BLaER1 (cell line): ENCODE measurements at regions not wholly inside any gene's neighbourhood (a gene's known extent, or its start where the extent isn't known, plus 50 kb on each side); places are given as distances from the start of the nearest gene placed in this dataset.

Source experiments
- H3K27ac ChIP-seq: shearing (Covaris generic); formaldehyde crosslinking; 2 replicates; pipeline ENCODE4 v1.8.1; 2022
- H3K27me3 ChIP-seq: shearing (Covaris generic); formaldehyde crosslinking; 2 replicates; pipeline ENCODE4 v1.8.1; 2022
- H3K36me3 ChIP-seq: shearing (Covaris generic); formaldehyde crosslinking; 2 replicates; pipeline ENCODE4 v1.8.1; 2022
- H3K4me1 ChIP-seq: shearing (Covaris generic); formaldehyde crosslinking; 2 replicates; pipeline ENCODE4 v1.8.1; 2022
- H3K4me2 ChIP-seq: shearing (Covaris generic); formaldehyde crosslinking; 2 replicates; pipeline ENCODE4 v1.8.1; 2022
- H3K4me3 ChIP-seq: shearing (Covaris generic); formaldehyde crosslinking; 2 replicates; pipeline ENCODE4 v1.8.1; 2022
- H3K9ac ChIP-seq: shearing (Covaris generic); formaldehyde crosslinking; 2 replicates; pipeline ENCODE4 v1.8.1; 2022
- H3K9me3 ChIP-seq: shearing (Covaris generic); formaldehyde crosslinking; 2 replicates; pipeline ENCODE4 v1.8.1; 2022
- H4K20me1 ChIP-seq: shearing (Covaris generic); formaldehyde crosslinking; 2 replicates; pipeline ENCODE4 v1.8.1; 2022
- Cebpa-rat ChIP-seq: shearing (Covaris generic); IDR thresholded peaks from 2 replicates; pipeline ENCODE4 v1.8.1; 2022

GRCh38 chr1:82722608-82723007 is 921.9 kb downstream of the ADGRL2 start:
- Histone ChIP-seq H3K4me2 (no peak overlapping the region), H4K20me1 (no peaks in the 10 kb centered on the region), H3K27ac (no peak overlapping the region), H3K4me3 (no peak overlapping the region), H3K27me3 (no peaks in the 10 kb centered on the region), H3K9me3 (peaks cover 6% of the 10 kb centered on the region; the same call in 1 of the 2 replicates), H3K36me3 (no peaks in the 10 kb centered on the region), H3K9ac (no peak overlapping the region), H3K4me1 (no peaks in the 10 kb centered on the region)
- no peak for TF ChIP-seq Cebpa-rat

DNA sequence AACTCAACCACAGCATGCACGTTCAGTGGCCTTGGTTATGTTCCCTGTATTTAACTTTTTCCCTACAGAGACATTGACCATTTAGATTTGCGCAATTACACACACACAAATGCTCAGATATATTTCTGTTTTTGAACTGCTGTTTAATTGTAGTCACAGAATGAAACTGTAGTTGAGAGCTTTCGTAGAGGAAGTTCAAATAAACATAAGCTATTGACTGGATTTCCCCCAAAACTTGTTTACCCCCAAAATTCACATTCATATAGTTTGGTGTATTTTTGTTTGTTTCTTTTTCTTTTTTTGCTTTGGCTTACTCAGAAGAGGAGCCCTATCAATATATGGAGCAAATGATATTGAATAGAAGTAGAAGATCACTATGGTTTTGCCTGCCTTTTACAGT is 921.0 kb downstream of the ADGRL2 start:
- H3K9me3 ChIP-seq: peaks cover 6% of the 10 kb centered on the region; the same call in 1 of the 2 replicates
- no peak overlapping the region for H3K27ac ChIP-seq
- H3K36me3 ChIP-seq: no peaks in the 10 kb centered on the region
- H3K9ac ChIP-seq: no peak overlapping the region
- H4K20me1 ChIP-seq: no peaks in the 10 kb centered on the region
- TF ChIP-seq Cebpa-rat: no peak
- H3K4me3 ChIP-seq: no peak overlapping the region
- H3K27me3 ChIP-seq: no peaks in the 10 kb centered on the region
- no peaks in the 10 kb centered on the region for H3K4me1 ChIP-seq
- no peak overlapping the region for H3K4me2 ChIP-seq

DNA sequence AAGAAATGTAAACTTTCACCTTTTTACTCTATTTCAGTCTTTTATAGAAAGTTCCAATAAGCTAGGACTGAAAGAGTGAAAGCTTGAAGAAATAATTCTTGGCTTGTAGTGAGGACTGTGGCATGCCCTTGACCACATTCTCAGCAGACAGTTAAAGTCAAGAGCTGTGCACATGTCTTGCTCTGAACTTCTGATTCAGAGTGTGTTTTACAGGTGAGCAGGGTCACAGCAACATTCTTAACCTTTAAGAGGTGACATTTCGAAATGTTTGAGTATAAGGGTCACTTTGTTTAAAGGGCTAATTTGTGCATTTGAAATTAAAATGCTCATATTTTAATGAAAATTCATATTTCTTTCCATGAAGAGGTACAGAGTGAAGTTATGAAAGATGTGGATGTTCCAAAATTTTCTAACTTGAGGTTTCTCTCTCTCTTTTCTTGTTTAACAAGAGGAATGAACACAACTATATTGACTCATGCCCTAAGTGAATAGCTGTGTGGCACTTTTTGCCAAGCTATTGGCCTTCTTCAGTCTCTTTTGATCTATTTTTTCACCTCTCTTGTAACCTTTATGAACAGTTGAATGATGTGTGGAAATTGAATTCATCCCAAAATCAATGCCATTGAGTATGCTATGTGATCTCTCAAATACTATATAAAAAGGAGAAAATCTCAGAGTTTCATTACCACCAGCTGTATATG is 918.1 kb downstream of the ADGRL2 start:
- no peaks in the 10 kb centered on the region for H4K20me1 ChIP-seq
- H3K36me3 ChIP-seq: no peaks in the 10 kb centered on the region
- H3K4me3 ChIP-seq: no peak overlapping the region
- TF ChIP-seq Cebpa-rat: no peak
- no peaks in the 10 kb centered on the region for H3K27me3 ChIP-seq
- no peaks in the 10 kb centered on the region for H3K4me1 ChIP-seq
- H3K9ac ChIP-seq: no peak overlapping the region
- no peak overlapping the region for H3K27ac ChIP-seq
- H3K4me2 ChIP-seq: no peak overlapping the region
- peaks cover 6% of the 10 kb centered on the region; the same call in 1 of the 2 replicates for H3K9me3 ChIP-seq

GRCh38 chr1:82710091-82710490 is 909.4 kb downstream of the ADGRL2 start:
- no peaks in the 10 kb centered on the region for H4K20me1 ChIP-seq
- no peaks in the 10 kb centered on the region for H3K9me3 ChIP-seq
- no peak overlapping the region for H3K9ac ChIP-seq
- no peak overlapping the region for H3K4me3 ChIP-seq
- H3K4me1 ChIP-seq: peaks cover 34% of the 10 kb centered on the region
- no peaks in the 10 kb centered on the region for H3K36me3 ChIP-seq
- no peak overlapping the region for H3K27ac ChIP-seq
- H3K27me3 ChIP-seq: no peaks in the 10 kb centered on the region
- H3K4me2 ChIP-seq: peak overlapping the region; percentile 59
- TF ChIP-seq Cebpa-rat: no peak

- TF ChIP-seq Cebpa-rat: no peak
- no peak overlapping the region for H3K27ac ChIP-seq
Measured at GRCh38 chr1:82707681-82708080, 906.9 kb downstream of the ADGRL2 start.

DNA sequence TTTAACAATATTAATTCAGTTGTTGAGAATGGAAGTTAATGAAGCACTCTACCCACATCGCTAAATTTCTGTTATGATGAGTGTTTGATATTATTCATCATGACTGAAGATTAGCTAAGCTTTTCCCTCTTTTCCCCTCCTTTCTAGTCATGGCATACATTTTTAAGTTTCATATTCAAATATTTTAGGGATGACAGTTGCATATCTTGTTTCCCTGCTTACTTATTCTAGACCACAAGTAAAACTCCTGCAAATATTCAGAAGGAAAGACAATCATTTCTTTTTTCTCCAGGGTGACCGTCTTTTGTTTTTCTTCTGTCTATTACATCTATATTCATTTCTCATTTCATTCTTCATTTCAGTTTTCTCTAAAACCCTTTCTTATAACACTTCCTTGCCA is 906.0 kb downstream of the ADGRL2 start:
- no peak overlapping the region for H3K27ac ChIP-seq
- H3K4me2 ChIP-seq: no peak overlapping the region
- no peak overlapping the region for H3K9ac ChIP-seq
- no peak overlapping the region for H3K4me3 ChIP-seq
- H3K9me3 ChIP-seq: no peaks in the 10 kb centered on the region
- peaks cover 49% of the 10 kb centered on the region for H3K4me1 ChIP-seq
- H3K27me3 ChIP-seq: no peaks in the 10 kb centered on the region
- H4K20me1 ChIP-seq: no peaks in the 10 kb centered on the region
- no peak for TF ChIP-seq Cebpa-rat
- H3K36me3 ChIP-seq: no peaks in the 10 kb centered on the region

More at GRCh38 chr1:82707681-82708080, 906.9 kb downstream of the ADGRL2 start:
- Histone ChIP-seq H3K4me2 (no peak overlapping the region), H3K36me3 (no peaks in the 10 kb centered on the region), H3K27me3 (no peaks in the 10 kb centered on the region), H3K4me3 (no peak overlapping the region), H3K9me3 (no peaks in the 10 kb centered on the region), H3K9ac (no peak overlapping the region), H3K4me1 (peaks cover 49% of the 10 kb centered on the region), H4K20me1 (no peaks in the 10 kb centered on the region)

DNA sequence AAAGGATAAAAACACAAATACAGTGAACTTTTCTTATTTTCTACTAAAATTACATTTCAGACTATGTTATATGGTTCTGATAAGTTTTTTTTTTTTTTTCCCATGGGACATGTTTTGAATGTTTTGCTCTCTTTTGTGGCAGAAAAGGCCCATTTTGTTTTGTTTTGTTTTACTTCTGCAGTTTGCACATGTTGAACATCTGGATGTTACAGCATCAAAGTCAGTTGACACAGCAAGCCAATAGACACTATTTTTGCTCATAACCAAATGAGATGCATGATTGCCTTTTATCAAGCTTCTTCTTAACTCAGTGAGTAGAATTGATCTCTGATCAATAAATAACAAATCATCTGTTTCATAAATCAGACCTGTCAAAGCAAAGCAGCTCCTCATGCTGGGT is 904.2 kb downstream of the ADGRL2 start:
- Histone ChIP-seq H4K20me1 (no peaks in the 10 kb centered on the region), H3K4me2 (peak overlapping the region; percentile 41), H3K36me3 (no peaks in the 10 kb centered on the region), H3K27me3 (no peaks in the 10 kb centered on the region), H3K9ac (no peak overlapping the region), H3K4me1 (peaks cover 41% of the 10 kb centered on the region), H3K9me3 (no peaks in the 10 kb centered on the region), H3K4me3 (no peak overlapping the region), H3K27ac (peak overlapping the region; percentile 63)
- TF ChIP-seq Cebpa-rat: no peak

DNA sequence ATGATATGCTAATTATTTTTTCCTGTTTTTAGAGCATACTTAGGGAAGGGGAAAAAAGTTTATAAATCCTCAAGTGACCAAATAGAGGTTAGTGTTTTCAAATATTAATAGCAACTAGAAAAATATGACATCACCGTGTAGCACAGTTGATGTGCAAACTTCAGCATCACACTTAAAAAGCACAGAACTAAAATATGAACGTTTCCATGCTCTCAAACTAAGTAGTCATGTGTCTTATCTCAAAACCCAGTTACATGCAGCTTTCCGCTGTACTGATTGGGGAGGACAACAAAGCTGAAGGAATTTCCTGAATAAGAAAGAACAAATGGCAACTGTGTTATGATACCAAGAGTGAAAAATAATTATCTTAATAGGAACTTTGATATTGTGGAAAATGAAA is 903.7 kb downstream of the ADGRL2 start:
- Histone ChIP-seq H4K20me1 (no peaks in the 10 kb centered on the region), H3K9me3 (no peaks in the 10 kb centered on the region), H3K4me2 (peak overlapping the region; percentile 41; the same call in 1 of the 2 replicates), H3K9ac (no peak overlapping the region), H3K4me1 (peaks cover 35% of the 10 kb centered on the region), H3K36me3 (no peaks in the 10 kb centered on the region), H3K27ac (no peak overlapping the region), H3K27me3 (no peaks in the 10 kb centered on the region), H3K4me3 (no peak overlapping the region)
- no peak for TF ChIP-seq Cebpa-rat

- no peaks in the 10 kb centered on the region for H3K9me3 ChIP-seq
- TF ChIP-seq Cebpa-rat: no peak
- no peaks in the 10 kb centered on the region for H3K27me3 ChIP-seq
- H3K9ac ChIP-seq: no peak overlapping the region
- no peaks in the 10 kb centered on the region for H4K20me1 ChIP-seq
- no peak overlapping the region for H3K4me2 ChIP-seq
- no peaks in the 10 kb centered on the region for H3K36me3 ChIP-seq
- peaks cover 31% of the 10 kb centered on the region for H3K4me1 ChIP-seq
- no peak overlapping the region for H3K27ac ChIP-seq
- no peak overlapping the region for H3K4me3 ChIP-seq
Measured at GRCh38 chr1:82703951-82704350, 903.2 kb downstream of the ADGRL2 start.

- Histone ChIP-seq H3K4me2 (no peak overlapping the region), H3K36me3 (no peaks in the 10 kb centered on the region), H3K4me1 (peaks cover 19% of the 10 kb centered on the region), H3K9me3 (no peaks in the 10 kb centered on the region), H3K27me3 (no peaks in the 10 kb centered on the region), H3K9ac (no peak overlapping the region), H3K4me3 (no peak overlapping the region), H3K27ac (no peak overlapping the region), H4K20me1 (no peaks in the 10 kb centered on the region)
- TF ChIP-seq Cebpa-rat: no peak
Measured at GRCh38 chr1:82700476-82700875, 899.7 kb downstream of the ADGRL2 start.
